ENCODE measurements at regions not wholly inside any gene's neighbourhood (a gene's known extent, or its start where the extent isn't known, plus 50 kb on each side); places are given as distances from the start of the nearest gene placed in this dataset.

- TF ChIP-seq CTCF (IDR thresholded peaks at IDR 0.05; ENCODE audit: low read depth, low read length, poor library complexity, severe bottlenecking) (no peak), EZH2phosphoT487 (IDR thresholded peaks at IDR 0.05; ENCODE audit: borderline replicate concordance, low read length) (no peak)
Observed at GRCh38 chr18:30676053-30676480, 366.5 kb downstream of the DSC3 start.

Data from DOHH2 (cell line).